HG03565 (cell line): ENCODE measurements at regions not wholly inside any gene's neighbourhood (a gene's known extent, or its start where the extent isn't known, plus 50 kb on each side); places are given as distances from the start of the nearest gene placed in this dataset.
"Not testable (repeated sequence)": the region's sequence is repeated elsewhere in the genome, so short reads cannot be mapped to it uniquely, and the experiment has no call there.

Experiments
- ATAC-seq: cut with Tn5 transposase; IDR thresholded peaks from one replicate; pipeline ENCODE4 v1.9.1; 2021; ENCODE audit warnings: mild to moderate bottlenecking, moderate library complexity; ENCODE audit not compliant: unreplicated experiment

DNA sequence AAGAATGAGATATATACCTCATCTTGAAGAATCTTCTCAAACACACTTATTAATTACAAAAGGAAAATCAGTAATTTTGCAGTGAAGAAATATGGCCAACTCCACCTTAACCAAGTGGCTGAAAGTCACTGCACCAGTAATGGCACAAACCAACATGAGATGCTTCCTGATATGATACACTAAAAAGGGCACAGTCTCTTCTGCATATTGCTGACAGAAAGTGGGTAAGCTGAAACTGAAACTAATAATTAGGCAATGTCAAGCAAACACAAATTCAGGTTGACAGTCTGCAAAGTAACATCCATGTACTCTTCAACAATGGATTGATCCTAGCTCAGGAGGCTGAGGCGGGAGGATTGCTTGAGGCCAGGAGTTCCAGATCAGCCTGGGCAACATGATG, 56.1 kb downstream of the ZNF22 start:
- ATAC-seq, result not testable (repeated sequence)

DNA sequence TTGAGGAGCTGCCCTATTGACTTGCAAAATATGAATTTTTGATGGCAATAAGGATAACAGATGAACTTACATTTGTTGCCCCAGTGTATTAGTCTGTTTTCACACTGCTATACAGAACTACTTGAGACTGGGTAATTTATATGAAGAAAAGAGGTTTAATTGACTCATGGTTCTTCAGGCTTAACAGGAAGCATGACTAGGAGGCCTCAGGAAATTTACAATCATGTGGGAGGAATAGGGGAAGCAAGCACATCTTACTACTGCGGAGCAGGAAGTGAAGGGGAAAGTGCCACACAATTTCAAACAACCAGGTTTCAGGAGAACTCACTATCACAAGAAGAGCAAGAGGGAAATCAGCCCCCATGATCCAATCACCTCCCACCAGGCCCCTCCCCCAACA, 57.9 kb downstream of the ZNF22 start:
- no peak for ATAC-seq

DNA sequence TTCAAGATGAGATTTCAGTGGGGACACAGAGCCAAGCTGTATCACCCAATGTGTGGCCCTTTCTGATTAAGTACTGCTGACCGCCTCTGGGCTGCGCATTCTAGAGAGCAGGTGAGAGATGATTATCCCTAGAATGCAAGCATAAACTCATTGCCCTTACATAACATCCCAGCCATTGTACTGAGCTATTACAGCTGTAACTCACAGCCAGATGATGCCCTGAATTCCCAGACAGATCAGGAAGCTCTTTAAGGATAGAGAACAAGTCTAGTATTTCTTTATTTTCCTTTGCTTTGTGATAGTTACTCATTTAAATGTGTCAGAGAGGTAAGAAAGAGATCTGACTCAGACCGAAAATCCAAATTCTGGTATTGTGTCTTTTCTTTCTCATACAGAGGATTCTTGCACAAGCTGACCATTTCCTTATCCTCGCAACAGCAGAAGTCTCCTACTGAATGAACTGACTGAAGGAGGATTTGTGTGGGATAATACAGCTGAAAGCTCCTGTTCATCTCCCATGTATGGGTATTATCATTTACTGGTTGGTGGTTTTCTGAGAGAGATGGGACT, 58.4 kb downstream of the ZNF22 start:
- no peak for ATAC-seq

DNA sequence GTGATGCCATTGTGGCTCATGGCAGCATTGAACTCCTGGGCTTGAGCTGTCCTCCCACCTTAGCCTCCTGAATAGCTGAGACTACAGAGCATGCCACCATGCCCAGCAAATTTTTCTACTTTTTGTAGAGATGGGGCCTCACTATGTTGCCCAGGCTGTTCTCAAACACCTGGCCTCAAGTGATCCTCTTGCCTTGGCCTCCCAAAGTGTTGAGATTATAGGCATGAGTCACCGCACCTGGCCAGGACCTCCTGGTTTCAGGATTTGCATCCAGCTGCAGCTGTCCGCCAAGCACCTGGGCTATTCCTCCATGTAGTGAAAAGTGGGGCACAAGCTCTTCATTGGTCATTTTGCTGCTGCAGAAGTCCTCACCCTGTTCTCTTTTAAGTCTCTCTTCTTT, 58.9 kb downstream of the ZNF22 start:
- no peak for ATAC-seq

DNA sequence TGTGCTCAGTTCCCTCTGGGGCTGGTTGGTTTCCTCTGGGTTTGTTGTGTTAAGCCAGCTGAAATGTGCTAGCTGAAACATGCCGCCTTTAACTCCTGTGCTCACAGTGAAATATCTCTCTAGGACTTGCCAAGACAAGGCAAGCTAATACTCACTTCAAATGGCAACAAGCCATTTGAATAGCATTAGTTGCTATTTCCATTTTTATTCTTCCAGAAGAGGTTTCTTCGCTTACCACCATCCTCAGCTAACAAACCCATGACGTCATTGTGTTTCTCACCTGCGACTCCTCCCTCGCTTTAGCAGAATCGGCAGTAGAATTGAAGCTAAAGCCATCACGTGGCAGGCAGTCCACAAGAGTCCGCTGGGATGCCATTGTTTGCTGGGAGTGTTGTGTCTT, 61.3 kb downstream of the ZNF22 start:
- ATAC-seq, result no peak

DNA sequence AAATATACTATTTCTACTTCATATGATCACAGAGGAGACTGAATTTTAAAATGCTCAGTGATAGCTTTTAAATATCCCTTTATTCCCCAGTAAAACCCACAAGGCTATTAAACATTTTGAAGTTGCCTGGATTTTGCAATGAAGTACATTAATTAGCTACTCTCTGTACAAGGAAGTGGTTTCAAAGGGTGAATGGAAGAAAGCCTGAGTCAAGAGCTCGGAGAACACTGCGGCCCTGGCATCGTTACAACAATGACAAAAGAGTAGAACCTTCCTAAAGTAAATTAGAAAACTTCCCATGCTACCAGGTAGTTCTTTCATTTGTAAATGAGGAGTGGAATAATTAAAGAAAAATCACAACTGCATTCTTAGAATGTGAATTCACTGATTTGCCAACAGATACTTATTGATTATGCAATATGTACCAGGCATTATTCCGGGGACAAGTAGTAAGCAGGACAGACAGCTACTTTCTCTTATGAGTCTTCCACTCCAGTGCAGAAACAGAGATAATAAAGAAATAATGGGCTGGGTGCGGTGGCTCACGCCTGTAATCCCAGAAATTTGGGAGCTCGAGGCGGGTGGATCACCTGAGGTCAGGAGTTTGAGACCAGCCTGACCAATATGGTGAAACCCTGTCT, 63.0 kb downstream of the ZNF22 start:
- ATAC-seq, result no peak

DNA sequence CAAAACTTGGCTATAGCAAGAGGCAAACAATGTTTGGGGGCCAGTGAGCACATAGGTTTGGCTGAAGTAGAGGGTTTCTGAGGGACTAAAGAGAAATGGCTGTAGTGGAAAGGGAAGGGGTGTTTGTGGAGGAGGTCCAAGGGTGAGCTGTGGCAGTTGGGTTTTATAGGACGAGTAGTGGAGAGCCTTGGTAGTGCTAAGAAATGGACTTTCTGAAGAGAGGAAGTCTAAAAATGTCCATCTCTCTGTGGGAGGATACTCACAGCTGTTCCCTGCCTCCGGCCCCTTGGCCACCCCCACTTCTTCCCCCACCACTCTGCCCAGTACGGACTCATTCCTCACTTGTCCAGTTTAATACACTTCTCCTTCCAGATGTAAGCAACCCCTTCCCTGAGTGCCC, 64.3 kb downstream of the ZNF22 start:
- no peak for ATAC-seq

DNA sequence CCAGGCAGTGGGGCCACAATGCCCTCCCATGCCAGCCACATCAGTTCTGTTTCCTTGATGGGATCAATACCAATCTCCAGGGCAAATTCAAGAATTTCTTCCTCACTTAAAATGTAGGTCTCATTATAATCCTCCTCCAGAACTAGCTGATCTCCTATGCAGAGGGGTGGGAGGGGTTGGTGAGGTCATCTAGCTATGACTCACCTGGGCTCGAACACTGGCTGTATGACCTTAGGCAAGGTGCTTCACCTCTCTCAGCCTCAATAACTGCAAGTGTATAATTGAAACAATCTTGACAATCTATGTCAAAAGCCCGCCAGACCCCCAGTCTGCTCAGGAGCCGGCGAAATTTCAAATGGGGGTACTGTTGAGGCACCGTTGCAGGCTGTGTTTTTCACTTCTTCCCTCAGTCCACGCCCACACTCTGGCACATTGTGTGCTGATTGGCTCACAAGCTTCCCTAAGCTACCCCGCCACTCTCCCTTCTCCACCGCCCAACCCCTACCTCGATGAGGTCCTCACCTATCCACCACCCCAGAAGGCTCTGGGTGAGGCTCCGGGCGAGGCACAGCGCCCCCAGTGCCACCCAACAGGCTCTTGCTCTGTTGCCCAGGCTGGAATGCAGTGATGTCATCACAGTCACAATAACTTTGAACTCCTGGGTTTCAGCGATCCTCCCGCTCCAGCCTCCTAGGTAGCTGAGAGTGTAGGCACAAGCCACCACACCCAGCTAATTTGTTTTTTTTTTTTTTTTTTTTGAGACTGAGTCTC, 70.5 kb downstream of the ZNF22 start:
- no peak for ATAC-seq

DNA sequence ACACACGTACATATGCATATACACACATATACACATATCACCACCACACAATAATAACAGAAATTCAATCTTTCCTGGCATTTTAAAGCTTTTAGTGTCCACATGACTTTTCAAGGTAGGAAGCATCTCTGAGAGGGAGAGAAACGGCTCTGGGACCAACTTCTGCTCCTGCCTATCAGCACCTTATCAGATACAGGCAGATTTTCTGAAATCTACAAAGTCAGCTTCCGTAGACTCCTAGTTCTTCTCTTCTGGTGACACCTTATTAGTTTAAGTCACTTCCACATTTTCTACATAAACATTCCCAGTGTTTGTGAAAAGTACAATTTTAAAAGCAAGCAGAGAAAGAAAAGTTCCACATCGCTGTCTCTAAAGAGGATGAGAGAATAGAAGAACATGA, 74.5 kb downstream of the ZNF22 start:
- ATAC-seq, result no peak

DNA sequence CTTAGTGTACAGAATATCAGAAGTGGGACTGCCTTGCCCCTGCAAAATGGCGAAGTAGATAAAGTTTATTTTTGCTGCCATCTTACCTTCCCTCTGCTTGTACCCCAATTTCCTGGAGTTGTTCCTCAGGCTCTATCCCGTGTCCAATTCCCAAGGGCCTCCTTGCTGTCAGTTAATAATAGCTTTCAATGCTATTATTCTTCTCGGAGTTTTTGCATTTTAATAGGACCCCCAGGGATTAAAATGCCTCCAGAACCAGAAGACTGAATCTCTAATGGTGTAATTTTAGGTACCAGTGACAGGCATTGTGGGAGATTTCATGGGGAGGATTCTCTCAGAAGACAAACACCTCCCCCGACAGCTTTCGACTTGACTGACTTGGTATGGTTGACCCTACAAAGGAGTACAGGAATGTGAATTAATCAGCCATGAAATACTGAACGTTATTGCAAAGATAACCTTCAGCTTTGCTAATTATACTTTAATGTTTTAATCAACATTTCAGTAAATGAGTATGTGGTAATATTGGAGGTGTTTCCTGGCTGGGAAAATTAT, 75.2 kb downstream of the ZNF22 start:
- ATAC-seq, result no peak

DNA sequence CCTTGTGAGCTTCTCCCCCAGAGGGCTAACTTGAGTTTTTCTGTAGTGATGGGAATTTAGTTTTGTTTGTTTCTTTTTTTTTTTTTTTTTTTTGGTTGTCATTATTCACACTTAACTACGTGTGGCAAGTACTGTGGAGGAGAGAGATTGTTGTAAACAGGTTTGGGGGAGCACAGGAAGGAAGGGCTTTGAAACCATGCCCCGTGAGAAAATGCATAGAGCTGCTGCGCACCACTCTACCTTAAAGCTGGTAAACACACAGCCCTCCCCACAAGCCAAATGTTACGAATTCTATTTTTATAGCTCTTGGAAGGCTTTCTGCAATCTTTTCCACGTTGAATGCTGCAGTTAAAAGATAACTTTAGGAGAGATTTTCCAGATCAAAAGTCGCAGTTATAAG, 76.2 kb downstream of the ZNF22 start:
- no peak for ATAC-seq

DNA sequence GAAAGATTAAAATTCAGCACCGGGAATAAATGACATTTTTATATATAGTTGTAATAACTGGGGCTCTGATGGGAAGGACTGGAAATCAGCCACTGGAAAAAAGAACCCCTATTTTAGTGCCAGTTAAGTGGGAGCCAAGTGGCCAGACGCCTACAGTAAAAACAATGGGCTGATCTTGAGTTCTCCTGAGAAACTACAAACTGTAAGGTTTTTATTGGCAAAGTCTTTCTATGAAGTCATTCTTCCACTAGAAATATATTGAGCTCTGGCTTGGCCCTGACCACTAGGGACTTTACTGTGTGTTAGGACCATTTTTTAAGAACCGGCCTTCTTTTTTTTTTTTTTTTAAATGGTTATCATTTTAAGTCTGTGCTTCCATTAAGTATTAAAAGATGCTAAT, 79.6 kb downstream of the ZNF22 start:
- no peak for ATAC-seq

DNA sequence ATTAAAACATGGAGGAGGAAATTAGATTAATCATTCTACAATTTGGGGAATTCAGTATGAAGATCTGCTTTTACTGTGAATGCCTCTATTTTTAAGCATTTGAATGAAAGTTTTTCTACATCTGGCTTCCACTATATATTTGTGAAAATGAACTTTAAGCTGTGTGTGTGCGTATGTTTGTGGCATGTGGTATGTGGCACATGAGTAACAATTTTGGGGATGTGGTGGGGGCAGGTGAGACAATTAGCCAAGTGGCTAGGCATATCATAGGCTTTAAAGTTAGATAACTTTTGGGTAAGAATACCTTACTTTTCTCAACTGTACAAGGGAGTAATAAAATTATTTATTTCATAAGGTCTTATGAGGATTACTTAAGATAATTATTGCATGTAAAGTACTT, 81.5 kb downstream of the ZNF22 start:
- no peak for ATAC-seq

DNA sequence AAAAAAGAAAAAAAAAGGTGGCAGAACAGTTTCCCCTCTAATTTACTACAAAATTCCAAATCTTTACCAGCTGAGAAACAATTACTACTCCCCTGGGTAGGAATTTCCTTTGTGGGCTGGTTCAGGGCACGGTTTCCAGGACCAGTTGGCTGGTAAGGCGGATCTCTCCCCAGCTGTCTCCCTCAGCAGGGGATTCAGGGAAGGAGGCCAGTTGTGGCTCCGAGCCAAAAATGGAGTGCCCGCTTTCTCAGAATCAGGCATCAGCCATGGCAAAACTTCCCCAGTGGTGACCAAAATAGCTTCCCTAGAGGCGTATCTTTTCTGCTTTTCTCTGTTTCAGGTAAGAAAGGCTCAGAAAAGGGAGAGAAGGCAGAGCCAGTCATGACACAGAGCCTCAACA, 91.2 kb downstream of the ZNF22 start:
- no peak for ATAC-seq

DNA sequence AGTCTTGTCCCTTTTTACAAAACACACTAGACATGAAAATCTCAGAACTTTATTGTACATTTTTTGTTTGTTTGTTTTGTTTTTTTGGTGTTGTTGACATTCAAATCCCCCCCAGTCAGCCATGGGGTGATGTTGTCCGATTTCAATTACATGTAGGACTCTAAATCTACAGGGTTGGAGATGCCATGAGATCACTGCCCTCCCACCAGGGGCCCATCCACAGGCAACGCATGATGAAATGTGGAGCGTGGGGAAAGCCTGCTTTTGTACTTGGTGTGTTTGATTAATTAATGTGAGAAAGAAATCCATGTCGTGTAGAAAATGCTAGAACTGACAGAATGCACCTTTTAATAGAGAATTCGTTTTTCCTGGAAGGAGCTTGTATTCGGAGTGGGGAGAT, 93.2 kb downstream of the ZNF22 start:
- no peak for ATAC-seq

DNA sequence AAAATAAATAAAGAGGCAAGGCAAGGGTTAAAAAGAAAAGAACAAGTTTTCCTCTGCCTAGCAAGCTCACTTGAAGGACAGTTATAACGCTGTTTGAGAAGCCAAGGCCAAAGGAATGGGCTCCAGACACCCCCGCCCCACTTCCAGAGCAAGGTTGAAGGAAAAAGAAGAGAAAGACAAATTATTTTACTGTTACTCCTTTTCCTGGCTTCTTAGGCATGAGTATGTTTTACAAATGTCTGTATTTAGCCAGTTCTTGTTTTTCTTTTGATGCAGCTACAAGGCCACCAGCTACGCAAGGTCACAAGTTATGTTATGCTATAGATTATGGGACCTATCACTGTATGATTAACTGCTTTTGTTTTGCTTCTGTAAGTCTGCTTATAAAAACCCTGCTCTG, 94.6 kb downstream of the ZNF22 start:
- ATAC-seq, result no peak

DNA sequence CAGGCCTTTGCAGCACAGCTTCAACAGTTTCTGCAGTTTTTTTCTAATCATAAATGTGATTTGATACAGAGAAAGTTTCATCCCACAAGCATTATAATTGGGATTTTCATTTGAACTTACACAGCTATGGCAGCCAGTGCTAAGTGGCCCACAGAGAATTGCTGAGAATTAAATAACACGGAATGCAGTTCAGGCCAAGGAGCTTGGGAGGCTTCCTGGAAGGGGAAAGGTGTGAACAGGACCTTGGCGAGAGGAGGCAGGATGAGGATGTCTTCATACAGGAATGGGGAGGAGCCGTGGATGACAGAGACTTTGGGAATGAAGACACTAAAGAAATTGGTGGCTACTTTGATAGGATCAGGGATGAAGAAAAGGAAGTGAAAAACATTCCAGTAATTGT, 95.3 kb downstream of the ZNF22 start:
- ATAC-seq, result no peak

DNA sequence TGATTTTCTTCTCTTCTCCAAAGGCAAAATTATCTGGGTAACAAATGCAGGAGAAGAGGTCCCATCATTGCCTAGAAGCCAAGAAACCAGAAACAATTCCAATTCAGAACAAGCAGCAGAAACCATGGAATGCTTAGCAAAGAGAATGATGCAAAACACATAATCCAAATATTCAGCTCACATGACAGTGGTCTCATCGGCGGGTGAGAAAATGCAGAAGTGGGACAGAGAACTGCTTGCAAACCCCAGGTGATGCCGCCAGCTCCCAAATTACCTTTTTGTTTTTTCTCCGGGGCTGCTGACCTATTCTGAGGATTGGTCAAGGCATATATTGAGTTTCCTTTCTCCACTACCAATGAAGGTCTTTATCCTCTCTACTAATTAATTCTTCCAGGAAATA, 99.7 kb downstream of the ZNF22 start:
- ATAC-seq, result no peak

DNA sequence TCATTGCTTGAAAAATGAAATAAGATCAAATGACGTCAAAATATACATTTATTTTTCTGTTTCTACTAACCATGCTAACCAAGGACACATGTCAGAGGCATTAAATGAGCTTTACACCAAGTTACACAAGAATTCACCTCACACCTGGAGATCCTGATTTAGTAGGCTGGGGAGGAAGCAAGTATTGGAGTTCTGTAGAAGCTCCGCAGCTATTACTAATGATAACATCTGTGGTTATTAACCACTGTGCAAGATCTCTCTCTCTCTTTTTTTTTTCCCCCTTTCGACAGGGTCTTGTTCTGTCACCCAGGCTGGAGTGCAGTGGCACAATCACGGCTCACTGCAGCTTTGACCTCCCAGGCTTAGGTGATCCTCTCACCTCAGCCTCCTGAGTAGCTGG, 104.0 kb downstream of the ZNF22 start:
- ATAC-seq, result no peak

DNA sequence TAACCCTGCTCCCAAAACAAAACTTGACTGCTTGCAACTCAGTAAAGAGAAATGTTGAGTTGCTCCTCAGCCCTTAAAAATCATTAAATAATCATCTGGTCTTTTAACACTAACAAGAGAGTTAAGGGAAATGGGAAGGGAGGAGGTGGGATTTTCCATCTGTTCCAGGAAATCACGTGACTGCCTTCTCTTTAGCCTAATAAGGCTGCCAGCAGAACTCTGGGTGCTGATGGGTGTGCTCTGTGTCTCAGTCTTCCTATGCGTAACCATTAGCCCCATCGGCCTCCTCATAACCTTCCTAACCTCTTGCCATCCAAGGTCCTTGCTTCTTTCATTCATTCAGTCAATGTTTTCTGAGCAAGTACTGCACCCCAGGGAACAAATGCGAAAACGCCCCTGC, 104.6 kb downstream of the ZNF22 start:
- not testable (repeated sequence) for ATAC-seq

DNA sequence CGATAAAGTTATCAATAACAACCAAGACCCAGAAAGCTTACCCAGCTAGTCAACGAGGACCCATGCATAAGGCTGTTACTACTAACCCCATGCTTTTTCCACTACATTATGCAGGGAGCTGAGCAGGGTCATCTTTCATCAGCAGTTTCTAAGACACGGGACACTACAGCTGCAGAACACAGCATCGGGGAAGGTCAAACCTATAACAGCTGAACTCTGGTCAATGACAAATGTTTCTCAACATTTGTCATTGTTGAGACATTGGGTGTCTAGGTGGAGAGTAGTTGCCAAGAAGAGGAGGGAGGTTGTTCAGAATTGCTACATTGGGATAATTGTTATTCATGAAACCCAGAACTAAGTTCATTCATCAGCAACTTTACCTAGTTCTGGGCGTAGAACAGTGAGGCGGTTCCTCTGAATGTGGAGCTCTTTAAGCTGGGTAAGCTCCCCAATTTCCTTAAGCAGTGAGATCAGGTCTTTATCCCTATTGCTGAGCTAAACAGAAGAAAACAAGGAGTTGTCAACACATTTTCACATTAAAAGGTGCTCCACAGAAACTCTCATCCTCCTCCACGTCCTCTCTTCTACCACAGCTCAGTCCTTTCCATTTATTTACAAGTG, 105.6 kb downstream of the ZNF22 start:
- no peak for ATAC-seq

DNA sequence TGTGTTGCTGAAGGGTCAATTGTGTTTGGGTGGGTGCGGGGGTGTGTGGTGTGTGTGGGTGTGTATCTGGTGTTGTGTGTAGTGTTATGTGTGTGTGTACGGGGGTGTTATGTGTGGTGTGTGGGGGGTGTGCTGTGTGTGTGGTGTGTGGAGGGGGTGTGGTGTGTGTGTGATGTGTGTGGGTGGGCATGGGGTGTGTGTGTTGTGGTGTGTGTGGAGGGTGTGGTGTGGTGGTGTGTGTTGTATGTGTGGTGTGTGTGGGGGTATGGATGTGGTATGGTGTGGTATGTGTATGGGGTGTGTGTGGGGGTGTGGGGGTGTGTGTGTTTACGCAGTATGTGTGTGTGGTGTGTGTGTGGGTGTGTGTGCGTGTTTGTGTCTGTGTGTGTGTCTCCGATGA, 110.8 kb downstream of the ZNF22 start:
- no peak for ATAC-seq
